Neural cell (in vitro differentiated cells): ENCODE measurements at regions not wholly inside any gene's neighbourhood (a gene's known extent, or its start where the extent isn't known, plus 50 kb on each side); places are given as distances from the start of the nearest gene placed in this dataset.

ENCODE experiments used
- H2AFZ ChIP-seq: fragments of 200-600, 300-800 bp; sonication (generic), shearing (Covaris generic); 2 replicates; pipeline ENCODE4 v1.6.0; 2014; ENCODE audit warnings: low read depth, mild to moderate bottlenecking, antibody characterized with exemption, low read length, moderate library complexity
- H3F3A ChIP-seq: fragments of 200-600 bp; shearing (Covaris generic); 2 replicates; pipeline ENCODE4 v1.6.1; 2016; ENCODE audit warnings: mild to moderate bottlenecking, moderate library complexity, mixed read lengths, antibody characterized with exemption, low read length; ENCODE audit not compliant: insufficient read depth, poor library complexity, severe bottlenecking
- H3K27ac ChIP-seq: fragments of 200-600, 300-800 bp; sonication (generic), shearing (Covaris generic); 2 replicates; pipeline ENCODE4 v1.5.1; 2014; ENCODE audit warnings: mild to moderate bottlenecking, low read length, moderate library complexity
- H3K27me3 ChIP-seq: fragments of 300-800, 200-600 bp; sonication (generic), shearing (Covaris generic); 2 replicates; pipeline ENCODE4 v1.6.0; 2014; ENCODE audit warnings: mild to moderate bottlenecking, low read depth, low read length, moderate library complexity; ENCODE audit not compliant: insufficient read depth
- H3K36me3 ChIP-seq: fragments of 300-800, 200-600 bp; sonication (generic), shearing (Covaris generic); 2 replicates; pipeline ENCODE4 v1.5.1; 2014; ENCODE audit warnings: mild to moderate bottlenecking, antibody characterized with exemption, low read length, moderate library complexity; ENCODE audit not compliant: insufficient read depth
- H3K4me2 ChIP-seq: fragments of 300-800, 200-600 bp; sonication (generic), shearing (Covaris generic); 2 replicates; pipeline ENCODE4 v1.6.0; 2014; ENCODE audit warnings: mild to moderate bottlenecking, low read length
- H3K4me3 ChIP-seq: fragments of 300-800, 200-600 bp; sonication (generic), shearing (Covaris generic); 2 replicates; pipeline ENCODE4 v1.5.1; 2014; ENCODE audit warnings: mild to moderate bottlenecking, low read length, moderate library complexity
- H3K79me2 ChIP-seq: fragments of 200-600 bp; shearing (Covaris generic); replicated peaks from 2 replicates; pipeline ENCODE4 v1.6.0; 2014; ENCODE audit warnings: mild to moderate bottlenecking, low read length, moderate library complexity; ENCODE audit not compliant: insufficient read depth
- H3K9ac ChIP-seq: fragments of 300-800, 200-600 bp; sonication (generic), shearing (Covaris generic); 2 replicates; pipeline ENCODE4 v1.6.1; 2016; ENCODE audit warnings: mild to moderate bottlenecking, low read length, mixed read lengths
- H3K9me2 ChIP-seq: fragments of 200-600 bp; shearing (Covaris generic); 2 replicates; pipeline ENCODE4 v1.6.1; 2016; ENCODE audit warnings: mild to moderate bottlenecking, low read length, mixed read lengths; ENCODE audit not compliant: insufficient read depth
- H3K9me3 ChIP-seq: fragments of 200-600, 300-800 bp; sonication (generic), shearing (Covaris generic); 2 replicates; pipeline ENCODE4 v1.6.1; 2016; ENCODE audit warnings: mild to moderate bottlenecking, mixed run types, low read length, moderate library complexity, mixed read lengths
- H4K20me1 ChIP-seq: fragments of 200-600 bp; shearing (Covaris generic); 2 replicates; pipeline ENCODE4 v1.6.1; 2016; ENCODE audit warnings: mild to moderate bottlenecking, mixed run types; ENCODE audit not compliant: insufficient read depth
- CTCF ChIP-seq: fragments of 450-650 bp; IDR thresholded peaks from 2 replicates; pipeline ENCODE4 v1.5.1; 2014; ENCODE audit warnings: antibody characterized with exemption, mild to moderate bottlenecking, moderate library complexity; ENCODE audit not compliant: poor library complexity, severe bottlenecking
- EP300 ChIP-seq: fragments of 450-650 bp; conservative IDR thresholded peaks from 2 replicates; pipeline ENCODE4 v1.6.1; 2014; ENCODE audit warnings: antibody characterized with exemption, mild to moderate bottlenecking, moderate library complexity; ENCODE audit not compliant: poor library complexity, severe bottlenecking
- EZH2 ChIP-seq: fragments of 200-600, 300-800 bp; shearing (Covaris generic), sonication (generic); IDR thresholded peaks from 2 replicates; pipeline ENCODE4 v1.6.1; 2014; ENCODE audit warnings: antibody characterized with exemption, low read length, borderline replicate concordance, mild to moderate bottlenecking; ENCODE audit not compliant: insufficient read depth, poor library complexity, severe bottlenecking
- MXI1 ChIP-seq: fragments of 450-650 bp; conservative IDR thresholded peaks from 2 replicates; pipeline ENCODE4 v1.6.1; 2014; ENCODE audit warnings: antibody characterized with exemption, mild to moderate bottlenecking; ENCODE audit not compliant: poor library complexity, severe bottlenecking
- POLR2AphosphoS5 ChIP-seq: IDR thresholded peaks from 2 replicates; pipeline ENCODE4 v1.6.1; 2012
- RAD21 ChIP-seq: fragments of 450-650 bp; conservative IDR thresholded peaks from 2 replicates; pipeline ENCODE4 v1.6.1; 2014; ENCODE audit warnings: antibody characterized with exemption, mild to moderate bottlenecking, moderate library complexity
- SMC3 ChIP-seq: fragments of 450-650 bp; conservative IDR thresholded peaks from 2 replicates; pipeline ENCODE4 v1.6.1; 2014; ENCODE audit warnings: antibody characterized with exemption, mild to moderate bottlenecking, moderate library complexity; ENCODE audit not compliant: poor library complexity
- TAF1 ChIP-seq: IDR thresholded peaks from 2 replicates; pipeline ENCODE4 v1.6.1; 2012; ENCODE audit warnings: low read depth
- TF ChIP-seq, protein P1 (sequence below): IDR thresholded peaks from 2 replicates; pipeline ENCODE4 v1.6.1; 2012; ENCODE audit warnings: borderline replicate concordance

DNA sequence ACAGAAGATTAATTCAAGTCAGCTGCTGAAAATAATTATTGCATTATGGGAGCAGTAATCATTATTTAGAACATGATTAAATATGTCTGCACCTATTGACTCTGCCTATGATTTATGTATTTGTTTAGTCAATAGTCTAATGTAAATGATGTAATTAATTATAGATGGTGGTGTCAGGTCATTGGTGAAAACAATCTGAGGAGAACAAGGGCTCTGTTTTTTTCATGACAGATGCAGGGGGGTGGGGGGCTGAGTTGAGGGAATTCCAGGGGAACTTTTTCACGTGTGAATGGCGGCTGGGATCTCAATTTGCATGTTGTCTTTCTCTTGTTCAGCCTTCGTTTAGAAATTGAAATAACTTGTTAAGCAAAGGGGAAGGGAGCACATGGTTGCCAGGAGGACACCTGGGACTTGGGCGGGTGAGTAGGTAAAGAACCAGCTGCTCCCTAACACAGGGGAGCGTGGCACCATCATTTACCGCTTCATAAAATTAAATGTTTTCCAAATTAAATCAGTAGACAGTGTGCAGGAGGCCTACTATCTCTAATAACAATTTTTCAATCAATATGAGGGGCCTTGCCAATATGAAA is 65.4 kb downstream of the NKX6-1 start (continued):
- TF ChIP-seq EP300, result no peak
- TF ChIP-seq MXI1, result no peak
- no peak for TF ChIP-seq TAF1
- TF ChIP-seq RAD21, result no peak

- no peaks in the 10 kb centered on the region for H3K36me3 ChIP-seq
- H2AFZ ChIP-seq, result no peak overlapping the region
- TF ChIP-seq, protein P1, sequence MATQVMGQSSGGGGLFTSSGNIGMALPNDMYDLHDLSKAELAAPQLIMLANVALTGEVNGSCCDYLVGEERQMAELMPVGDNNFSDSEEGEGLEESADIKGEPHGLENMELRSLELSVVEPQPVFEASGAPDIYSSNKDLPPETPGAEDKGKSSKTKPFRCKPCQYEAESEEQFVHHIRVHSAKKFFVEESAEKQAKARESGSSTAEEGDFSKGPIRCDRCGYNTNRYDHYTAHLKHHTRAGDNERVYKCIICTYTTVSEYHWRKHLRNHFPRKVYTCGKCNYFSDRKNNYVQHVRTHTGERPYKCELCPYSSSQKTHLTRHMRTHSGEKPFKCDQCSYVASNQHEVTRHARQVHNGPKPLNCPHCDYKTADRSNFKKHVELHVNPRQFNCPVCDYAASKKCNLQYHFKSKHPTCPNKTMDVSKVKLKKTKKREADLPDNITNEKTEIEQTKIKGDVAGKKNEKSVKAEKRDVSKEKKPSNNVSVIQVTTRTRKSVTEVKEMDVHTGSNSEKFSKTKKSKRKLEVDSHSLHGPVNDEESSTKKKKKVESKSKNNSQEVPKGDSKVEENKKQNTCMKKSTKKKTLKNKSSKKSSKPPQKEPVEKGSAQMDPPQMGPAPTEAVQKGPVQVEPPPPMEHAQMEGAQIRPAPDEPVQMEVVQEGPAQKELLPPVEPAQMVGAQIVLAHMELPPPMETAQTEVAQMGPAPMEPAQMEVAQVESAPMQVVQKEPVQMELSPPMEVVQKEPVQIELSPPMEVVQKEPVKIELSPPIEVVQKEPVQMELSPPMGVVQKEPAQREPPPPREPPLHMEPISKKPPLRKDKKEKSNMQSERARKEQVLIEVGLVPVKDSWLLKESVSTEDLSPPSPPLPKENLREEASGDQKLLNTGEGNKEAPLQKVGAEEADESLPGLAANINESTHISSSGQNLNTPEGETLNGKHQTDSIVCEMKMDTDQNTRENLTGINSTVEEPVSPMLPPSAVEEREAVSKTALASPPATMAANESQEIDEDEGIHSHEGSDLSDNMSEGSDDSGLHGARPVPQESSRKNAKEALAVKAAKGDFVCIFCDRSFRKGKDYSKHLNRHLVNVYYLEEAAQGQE, result no peak
- no peak for TF ChIP-seq RAD21
- TF ChIP-seq SMC3, result no peak
- no peak for TF ChIP-seq CTCF
- no peak for TF ChIP-seq MXI1
- TF ChIP-seq TAF1, result no peak
- no peak for TF ChIP-seq EP300
- TF ChIP-seq EZH2, result no peak
- no peak for TF ChIP-seq POLR2AphosphoS5
- H3K9me2 ChIP-seq, result no peaks in the 10 kb centered on the region
- H3F3A ChIP-seq, result no peaks in the 10 kb centered on the region
- no peak overlapping the region for H3K27ac ChIP-seq
- H3K9me3 ChIP-seq, result no peaks in the 10 kb centered on the region
- H3K79me2 ChIP-seq, result no peaks in the 10 kb centered on the region
- H3K4me3 ChIP-seq, result no peak overlapping the region
- H3K27me3 ChIP-seq, result no peaks in the 10 kb centered on the region
- H3K4me2 ChIP-seq, result no peak overlapping the region
- no peak overlapping the region for H3K9ac ChIP-seq
- H4K20me1 ChIP-seq, result no peaks in the 10 kb centered on the region
Observed at GRCh38 chr4:84432713-84433112, 66.4 kb downstream of the NKX6-1 start.

DNA sequence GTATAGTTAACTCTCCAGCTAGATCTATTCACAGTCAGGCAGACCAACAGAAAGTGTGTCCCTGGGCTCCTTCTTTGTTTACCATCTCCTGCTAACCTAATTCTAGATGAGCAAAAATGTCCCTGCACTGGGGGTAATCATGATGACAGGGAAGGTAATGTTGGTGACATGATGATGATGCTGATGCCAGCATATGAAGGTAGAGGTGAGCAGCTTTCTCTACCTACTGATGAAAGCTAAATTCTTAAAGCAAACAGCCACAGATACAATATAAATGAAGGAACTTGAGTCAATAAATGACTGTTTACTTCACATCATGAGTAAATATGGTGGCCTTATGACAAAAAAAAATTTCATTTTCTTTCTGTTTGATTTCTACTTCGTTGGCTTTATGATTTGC is 78.5 kb downstream of the NKX6-1 start:
- Histone ChIP-seq H4K20me1 (no peaks in the 10 kb centered on the region), H3K9me3 (no peaks in the 10 kb centered on the region), H3K79me2 (no peaks in the 10 kb centered on the region), H3K4me2 (no peak overlapping the region), H3K27ac (no peak overlapping the region), H2AFZ (no peak overlapping the region), H3K4me3 (no peak overlapping the region), H3K27me3 (no peaks in the 10 kb centered on the region), H3F3A (no peaks in the 10 kb centered on the region), H3K9me2 (no peaks in the 10 kb centered on the region), H3K36me3 (no peaks in the 10 kb centered on the region), H3K9ac (no peak overlapping the region)
- TF ChIP-seq SMC3 (no peak), TAF1 (no peak), POLR2AphosphoS5 (no peak), RAD21 (no peak), EP300 (no peak), MXI1 (no peak), CTCF (no peak), EZH2 (no peak)
- TF ChIP-seq, protein P1, result no peak
